Ishikawa (cell line): ENCODE measurements at regions not wholly inside any gene's neighbourhood (a gene's known extent, or its start where the extent isn't known, plus 50 kb on each side); places are given as distances from the start of the nearest gene placed in this dataset.

Source experiments
- CEBPB ChIP-seq: IDR thresholded peaks from 2 replicates; pipeline ENCODE4 v1.6.1; 2012
- CREB1 ChIP-seq: IDR thresholded peaks from 2 replicates; pipeline ENCODE4 v1.6.1; 2012; ENCODE audit warnings: low read depth
- EGR1 ChIP-seq: IDR thresholded peaks from 2 replicates; pipeline ENCODE4 v1.6.1; 2012
- EP300 ChIP-seq: IDR thresholded peaks from 2 replicates; pipeline ENCODE4 v1.6.1; 2012; ENCODE audit warnings: borderline replicate concordance
- YY1 ChIP-seq: IDR thresholded peaks from 2 replicates; pipeline ENCODE4 v1.6.1; 2012; ENCODE audit warnings: low read depth
- TF ChIP-seq, protein P1 (sequence below): IDR thresholded peaks from 2 replicates; pipeline ENCODE4 v1.6.1; 2012

DNA sequence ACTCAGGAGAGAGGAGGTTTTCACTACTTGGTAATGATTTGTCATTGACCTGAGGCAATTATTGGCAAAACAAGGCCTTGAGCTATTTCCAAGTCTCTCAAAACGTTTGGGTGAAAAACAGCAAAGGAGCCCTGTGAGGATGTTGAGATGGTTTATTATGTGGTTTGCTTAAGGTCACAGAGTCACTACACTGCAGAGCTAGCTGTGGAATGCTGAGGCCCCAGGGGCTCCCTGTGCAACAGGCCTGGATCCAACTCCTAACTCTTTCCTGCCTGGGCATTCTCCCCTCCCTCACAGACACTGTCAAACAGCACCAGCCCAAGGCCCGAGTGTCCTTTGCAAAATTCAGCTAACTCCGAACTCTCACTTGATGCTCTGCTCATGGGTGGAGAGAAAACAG, 754.6 kb upstream of the SOX11 start:
- TF ChIP-seq, protein P1, sequence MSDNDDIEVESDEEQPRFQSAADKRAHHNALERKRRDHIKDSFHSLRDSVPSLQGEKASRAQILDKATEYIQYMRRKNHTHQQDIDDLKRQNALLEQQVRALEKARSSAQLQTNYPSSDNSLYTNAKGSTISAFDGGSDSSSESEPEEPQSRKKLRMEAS, result no peak
- TF ChIP-seq YY1 (no peak), EGR1 (no peak), CEBPB (no peak), CREB1 (no peak), EP300 (no peak)
